OCI-LY3 (cell line): ENCODE measurements at regions not wholly inside any gene's neighbourhood (a gene's known extent, or its start where the extent isn't known, plus 50 kb on each side); places are given as distances from the start of the nearest gene placed in this dataset.
"Not testable (repeated sequence)": the region's sequence is repeated elsewhere in the genome, so short reads cannot be mapped to it uniquely, and the experiment has no call there.

Source experiments
- H2AFZ ChIP-seq: fragments of 200-600, 300-600 bp; shearing (Covaris generic); 2 replicates; pipeline ENCODE4 v1.6.0; 2014; ENCODE audit warnings: antibody characterized with exemption, low read depth, low read length
- H3K27ac ChIP-seq: fragments of 200-600, 300-600 bp; sonication (generic); 2 replicates; pipeline ENCODE4 v1.5.1; 2014; ENCODE audit warnings: mild to moderate bottlenecking, low read length, moderate library complexity, mixed read lengths
- H3K27me3 ChIP-seq: fragments of 200-600, 300-600 bp; sonication (generic); 2 replicates; pipeline ENCODE4 v1.6.1; 2014; ENCODE audit warnings: low read depth, low read length, mixed read lengths
- H3K36me3 ChIP-seq: fragments of 200-600, 300-600 bp; sonication (generic); replicated peaks from 2 replicates; pipeline ENCODE3; 2014; ENCODE audit warnings: low read depth, low read length, mixed read lengths
- H3K4me1 ChIP-seq: fragments of 300-600, 200-600 bp; sonication (generic); 2 replicates; pipeline ENCODE4 v1.6.1; 2014; ENCODE audit warnings: low read length, mixed read lengths
- H3K4me2 ChIP-seq: fragments of 200-600, 300-600 bp; sonication (generic); 2 replicates; pipeline ENCODE4 v1.6.1; 2014; ENCODE audit warnings: low read length, mixed read lengths
- H3K4me3 ChIP-seq: fragments of 300-600, 200-600 bp; sonication (generic); 2 replicates; pipeline ENCODE4 v1.5.1; 2014; ENCODE audit warnings: antibody characterized with exemption, mild to moderate bottlenecking, low read length, moderate library complexity
- H3K79me2 ChIP-seq: fragments of 300-600, 200-600 bp; shearing (Covaris generic); 2 replicates; pipeline ENCODE4 v1.6.1; 2014; ENCODE audit warnings: mild to moderate bottlenecking, low read length, mixed read lengths
- H3K9ac ChIP-seq: fragments of 300-600, 200-600 bp; shearing (Covaris generic); 2 replicates; pipeline ENCODE4 v1.6.0; 2014; ENCODE audit warnings: mild to moderate bottlenecking, low read length, moderate library complexity
- H3K9me3 ChIP-seq: fragments of 200-600, 300-600 bp; shearing (Covaris generic); 2 replicates; pipeline ENCODE4 v1.6.1; 2014; ENCODE audit warnings: low read length, mixed read lengths; ENCODE audit not compliant: insufficient read depth
- H4K20me1 ChIP-seq: fragments of 200-600, 300-600 bp; sonication (generic); 2 replicates; pipeline ENCODE4 v1.6.1; 2016; ENCODE audit warnings: low read length, mixed read lengths; ENCODE audit not compliant: insufficient read depth
- EZH2phosphoT487 ChIP-seq: fragments of 200-600 bp; shearing (Covaris generic); IDR thresholded peaks from 2 replicates; pipeline ENCODE4 v1.6.1; 2018; ENCODE audit warnings: antibody characterized with exemption, mixed run types, low read depth
- TF ChIP-seq, protein P1 (sequence below): fragments of 200-600, 300-600 bp; sonication (generic); IDR thresholded peaks from 2 replicates; pipeline ENCODE4 v1.5.1; 2014; ENCODE audit warnings: antibody characterized with exemption, low read length, low read depth

DNA sequence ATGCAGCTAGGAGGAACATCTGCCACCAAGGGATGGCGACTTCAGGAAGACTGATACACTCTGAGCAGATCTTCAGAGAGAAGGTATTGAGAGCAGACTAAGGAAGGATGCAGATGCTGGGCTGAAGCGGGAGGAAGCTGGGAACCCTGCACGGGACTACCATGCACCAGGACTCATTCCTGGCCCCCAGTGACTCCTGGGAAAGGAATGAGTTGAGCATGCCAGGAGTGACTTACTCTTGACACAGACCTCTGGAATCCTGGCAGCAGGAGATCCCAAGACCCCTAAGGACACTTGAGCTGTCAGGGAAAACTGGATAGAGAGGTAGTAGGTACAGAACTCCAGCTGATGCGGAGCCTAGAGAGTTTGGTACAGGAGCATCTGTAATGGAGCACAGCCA, 336.1 kb downstream of the RPS29 start:
- Histone ChIP-seq H3K79me2 (no peaks in the 10 kb centered on the region), H4K20me1 (no peaks in the 10 kb centered on the region), H3K9ac (no peak overlapping the region), H2AFZ (no peak overlapping the region), H3K4me3 (no peak overlapping the region), H3K4me2 (no peak overlapping the region), H3K36me3 (no peaks in the 10 kb centered on the region), H3K9me3 (no peaks in the 10 kb centered on the region), H3K4me1 (peaks cover 9% of the 10 kb centered on the region), H3K27me3 (no peaks in the 10 kb centered on the region), H3K27ac (no peak overlapping the region)
- TF ChIP-seq, protein P1, sequence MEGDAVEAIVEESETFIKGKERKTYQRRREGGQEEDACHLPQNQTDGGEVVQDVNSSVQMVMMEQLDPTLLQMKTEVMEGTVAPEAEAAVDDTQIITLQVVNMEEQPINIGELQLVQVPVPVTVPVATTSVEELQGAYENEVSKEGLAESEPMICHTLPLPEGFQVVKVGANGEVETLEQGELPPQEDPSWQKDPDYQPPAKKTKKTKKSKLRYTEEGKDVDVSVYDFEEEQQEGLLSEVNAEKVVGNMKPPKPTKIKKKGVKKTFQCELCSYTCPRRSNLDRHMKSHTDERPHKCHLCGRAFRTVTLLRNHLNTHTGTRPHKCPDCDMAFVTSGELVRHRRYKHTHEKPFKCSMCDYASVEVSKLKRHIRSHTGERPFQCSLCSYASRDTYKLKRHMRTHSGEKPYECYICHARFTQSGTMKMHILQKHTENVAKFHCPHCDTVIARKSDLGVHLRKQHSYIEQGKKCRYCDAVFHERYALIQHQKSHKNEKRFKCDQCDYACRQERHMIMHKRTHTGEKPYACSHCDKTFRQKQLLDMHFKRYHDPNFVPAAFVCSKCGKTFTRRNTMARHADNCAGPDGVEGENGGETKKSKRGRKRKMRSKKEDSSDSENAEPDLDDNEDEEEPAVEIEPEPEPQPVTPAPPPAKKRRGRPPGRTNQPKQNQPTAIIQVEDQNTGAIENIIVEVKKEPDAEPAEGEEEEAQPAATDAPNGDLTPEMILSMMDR: no peak
- TF ChIP-seq EZH2phosphoT487: no peak

DNA sequence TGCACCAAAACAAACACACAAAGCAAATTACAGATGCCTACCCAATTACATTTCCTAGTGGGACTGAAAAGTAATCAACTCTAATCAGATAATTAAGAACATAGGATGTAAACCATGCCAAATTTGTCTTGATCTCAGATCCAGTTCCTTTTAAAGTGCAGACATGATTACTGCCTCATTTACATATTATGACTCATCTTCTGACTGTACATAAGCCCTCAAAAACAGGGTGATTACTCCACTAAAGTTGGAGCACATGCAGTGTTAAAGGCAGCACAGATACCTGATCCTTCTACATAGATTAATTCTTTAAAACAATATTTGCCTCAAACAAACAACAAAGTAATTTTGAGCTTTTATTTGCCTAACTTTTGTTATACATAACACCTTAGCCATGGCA, 337.2 kb downstream of the RPS29 start:
- H3K36me3 ChIP-seq: no peaks in the 10 kb centered on the region
- H3K4me3 ChIP-seq: no peak overlapping the region
- H3K4me1 ChIP-seq: peaks cover 9% of the 10 kb centered on the region
- peak overlapping the region; percentile 14; the same call in 1 of the 2 replicates for H3K4me2 ChIP-seq
- no peak for TF ChIP-seq EZH2phosphoT487
- TF ChIP-seq, protein P1: no peak
- H3K79me2 ChIP-seq: no peaks in the 10 kb centered on the region
- no peaks in the 10 kb centered on the region for H3K27me3 ChIP-seq
- no peaks in the 10 kb centered on the region for H3K9me3 ChIP-seq
- no peak overlapping the region for H3K9ac ChIP-seq
- H2AFZ ChIP-seq: no peak overlapping the region
- H3K27ac ChIP-seq: no peak overlapping the region
- no peaks in the 10 kb centered on the region for H4K20me1 ChIP-seq

DNA sequence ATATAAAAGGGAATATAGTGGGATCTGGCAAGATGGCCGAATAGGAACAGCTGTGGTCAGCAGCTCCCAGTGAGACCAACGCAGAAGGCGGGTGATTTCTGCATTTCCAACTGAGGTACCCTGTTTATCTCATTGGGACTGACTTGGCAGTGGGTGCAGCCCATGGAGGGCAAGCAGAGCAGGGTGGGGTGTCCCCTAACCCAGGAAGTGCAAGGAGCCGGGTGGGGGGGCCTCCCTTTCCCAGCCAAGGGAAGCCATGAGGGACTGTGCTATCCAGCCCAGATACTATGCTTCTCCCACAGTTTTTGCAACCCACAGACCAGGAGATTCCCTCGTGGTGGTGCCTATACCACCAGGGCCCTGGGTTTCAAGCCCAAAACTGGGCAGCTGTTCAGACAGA, 342.4 kb downstream of the RPS29 start:
- H3K4me3 ChIP-seq, H3K36me3 ChIP-seq, H3K27me3 ChIP-seq, H3K4me2 ChIP-seq, H3K79me2 ChIP-seq, H3K27ac ChIP-seq, H3K4me1 ChIP-seq, H3K9me3 ChIP-seq, H2AFZ ChIP-seq, H3K9ac ChIP-seq, H4K20me1 ChIP-seq: not testable (repeated sequence)

DNA sequence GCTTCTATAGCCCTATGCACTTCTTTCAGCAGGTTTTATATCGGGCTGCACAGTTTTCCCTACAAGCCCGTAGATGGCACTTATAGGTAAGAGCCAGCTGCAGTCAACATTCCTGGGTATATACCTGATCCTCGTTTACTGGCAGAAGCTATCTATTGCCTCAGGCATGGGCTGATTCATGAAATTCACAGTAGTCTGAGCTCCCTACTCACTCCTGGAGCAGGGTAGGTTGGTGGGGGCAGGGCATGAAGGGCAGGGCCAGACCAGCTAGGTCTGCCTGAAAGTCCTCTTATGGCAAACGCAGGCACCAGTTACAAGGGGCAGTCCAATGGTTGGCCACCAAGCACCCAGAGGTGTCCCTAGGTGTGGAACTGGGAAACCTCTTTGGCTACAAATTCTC, 345.8 kb downstream of the RPS29 start:
- no peaks in the 10 kb centered on the region for H4K20me1 ChIP-seq
- no peaks in the 10 kb centered on the region for H3K27me3 ChIP-seq
- H3K9ac ChIP-seq: no peak overlapping the region
- H2AFZ ChIP-seq: no peak overlapping the region
- H3K79me2 ChIP-seq: no peaks in the 10 kb centered on the region
- H3K27ac ChIP-seq: no peak overlapping the region
- H3K9me3 ChIP-seq: peaks cover 19% of the 10 kb centered on the region; the same call in 1 of the 2 replicates
- no peak for TF ChIP-seq EZH2phosphoT487
- TF ChIP-seq, protein P1: no peak
- H3K36me3 ChIP-seq: no peaks in the 10 kb centered on the region
- H3K4me2 ChIP-seq: no peak overlapping the region
- no peaks in the 10 kb centered on the region for H3K4me1 ChIP-seq
- H3K4me3 ChIP-seq: no peak overlapping the region

DNA sequence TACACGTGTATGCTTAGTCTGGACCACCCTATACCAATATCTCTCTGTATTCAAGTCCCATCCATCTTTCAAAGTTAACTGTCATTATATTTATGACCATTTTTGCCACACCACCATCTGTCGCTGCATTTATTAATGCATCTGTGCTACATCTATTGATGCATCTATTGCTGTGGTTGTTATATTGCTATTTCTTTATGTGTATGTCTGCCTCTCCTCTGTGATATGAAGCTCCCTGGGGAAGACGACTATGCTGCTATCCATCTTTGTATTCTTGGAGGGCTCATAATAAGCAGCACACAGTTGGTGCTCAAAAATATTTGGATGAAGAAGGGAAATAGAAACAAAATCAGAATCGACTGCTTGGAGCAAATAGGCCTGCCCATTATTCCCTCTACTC, 357.6 kb downstream of the RPS29 start:
- no peak overlapping the region for H3K4me2 ChIP-seq
- TF ChIP-seq, protein P1: no peak
- no peak for TF ChIP-seq EZH2phosphoT487
- no peaks in the 10 kb centered on the region for H4K20me1 ChIP-seq

More for the DNA sequence above, 357.6 kb downstream of the RPS29 start:
- Histone ChIP-seq H3K27ac (no peak overlapping the region), H3K27me3 (no peaks in the 10 kb centered on the region), H3K36me3 (no peaks in the 10 kb centered on the region), H3K9me3 (no peaks in the 10 kb centered on the region), H3K4me3 (no peak overlapping the region), H3K9ac (no peak overlapping the region), H3K79me2 (no peaks in the 10 kb centered on the region), H3K4me1 (no peaks in the 10 kb centered on the region), H2AFZ (no peak overlapping the region)
